A549 (cell line): ENCODE measurements at regions not wholly inside any gene's neighbourhood (a gene's known extent, or its start where the extent isn't known, plus 50 kb on each side); places are given as distances from the start of the nearest gene placed in this dataset.

Experiments used
- ATAC-seq, 2 experiments: fragments of 200-7000 bp in 1 of 2; fragments of >200 bp in 1 of 2; cut with Nextera tagmentation in 1 of 2; cut with Tn5 transposase in 1 of 2; 3 replicates each; pipeline versions ENCODE4 v1.8.0 to v1.9.1; 2018 to 2020; ENCODE audit warnings: mild to moderate bottlenecking in 1 of 2, moderate library complexity in 1 of 2
- CTCF ChIA-PET: fragments of 300-600 bp; sonication (Branson Sonifier 250); formaldehyde crosslinking; extraction: SDS; loops from one replicate; lab custom pipeline; 2021; ENCODE audit warnings: antibody characterized with exemption, inconsistent platforms; lab: Yijun Ruan, JAX
- POLR2A ChIA-PET: fragments of 350-600 bp; formaldehyde crosslinking; extraction: SDS; loops from one replicate; lab custom pipeline; 2021; ENCODE audit warnings: antibody characterized with exemption, inconsistent platforms; lab: Yijun Ruan, JAX
- DNase-seq, 2 experiments: peaks; one replicate each; pipeline versions ENCODE4 v3.0.0 to v3.0.0-alpha.2; 2011 to 2016; ENCODE audit warnings: low read depth in 1 of 2, low spot score in 1 of 2
- FAIRE-seq: peaks from 2 replicates; lab custom pipeline; 2011; peaks lifted over from hg19 to GRCh38; lab: Jason Lieb, UNC
- H3K27ac ChIP-seq, 2 experiments: fragments of >200 bp; sonication (Bioruptor Twin); formaldehyde crosslinking; 3 replicates each; pipeline ENCODE4 v1.5.1; 2016 to 2017
- H3K4me1 ChIP-seq: fragments of >200 bp; sonication (Bioruptor Twin); formaldehyde crosslinking; 3 replicates; pipeline ENCODE4 v1.6.1; 2016
- H3K4me2 ChIP-seq: fragments of >200 bp; sonication (Bioruptor Twin); formaldehyde crosslinking; 3 replicates; pipeline ENCODE4 v1.6.1; 2016
- H3K4me3 ChIP-seq: fragments of >200 bp; sonication (Bioruptor Twin); formaldehyde crosslinking; 3 replicates; pipeline ENCODE4 v1.5.1; 2016
- H3K9me3 ChIP-seq: fragments of >200 bp; sonication (Bioruptor Twin); formaldehyde crosslinking; 3 replicates; pipeline ENCODE4 v1.6.1; 2016
- CBX2 ChIP-seq: fragments of 200-600 bp; sonication (generic); IDR thresholded peaks from 2 replicates; pipeline ENCODE4 v1.6.1; 2016; ENCODE audit warnings: low read depth, mild to moderate bottlenecking, borderline replicate concordance
- CEBPB ChIP-seq, 2 experiments: fragments of >200 bp in 1 of 2; sonication (Bioruptor Twin) in 1 of 2; formaldehyde crosslinking in 1 of 2; IDR thresholded peaks; 2 replicates each; pipeline ENCODE4 v1.6.1; 2012 to 2016
- EP300 ChIP-seq, 2 experiments: fragments of >200 bp; sonication (Bioruptor Twin); formaldehyde crosslinking; IDR thresholded peaks; 2 replicates in 1 of 2; 3 replicates in 1 of 2; pipeline ENCODE4 v1.6.1; 2016 to 2017
- ESRRA ChIP-seq: fragments of 150-350 bp; IDR thresholded peaks from 2 replicates; pipeline ENCODE4 v1.6.1; 2014; ENCODE audit warnings: mild to moderate bottlenecking, low read length, borderline replicate concordance
- FOXS1 ChIP-seq: fragments of 250-450 bp; sonication (Bioruptor Pico); IDR thresholded peaks from 2 replicates; pipeline ENCODE4 v1.5.0; 2020; ENCODE audit warnings: mild to moderate bottlenecking, moderate library complexity
- GATA3 ChIP-seq: IDR thresholded peaks from 2 replicates; pipeline ENCODE4 v1.6.1; 2012; ENCODE audit warnings: borderline replicate concordance
- HEYL ChIP-seq: fragments of 250-450 bp; sonication (Bioruptor Pico); IDR thresholded peaks from 2 replicates; pipeline ENCODE4 v1.8.0; 2021; ENCODE audit warnings: mild to moderate bottlenecking, moderate library complexity
- HOXB5 ChIP-seq: fragments of 250-450 bp; sonication (Bioruptor Pico); IDR thresholded peaks from 2 replicates; pipeline ENCODE4 v1.5.0; 2020; ENCODE audit warnings: mild to moderate bottlenecking, moderate library complexity
- JUN ChIP-seq, 2 experiments: fragments of >200 bp; sonication (Bioruptor Twin); formaldehyde crosslinking; IDR thresholded peaks; 2 replicates in 1 of 2; 3 replicates in 1 of 2; pipeline ENCODE4 v1.6.1; 2016 to 2017
- POLR2A ChIP-seq: IDR thresholded peaks from 2 replicates; pipeline ENCODE4 v1.6.1; 2012; ENCODE audit warnings: mild to moderate bottlenecking, low read length
- POLR2AphosphoS2 ChIP-seq: conservative IDR thresholded peaks from 2 replicates; pipeline ENCODE4 v1.6.1; 2012; ENCODE audit warnings: low read length, improper control_type of control experiment, inconsistent platforms
- RARB ChIP-seq: fragments of 250-450 bp; sonication (Bioruptor Pico); IDR thresholded peaks from 2 replicates; pipeline ENCODE4 v1.8.0; 2021; ENCODE audit warnings: mild to moderate bottlenecking, moderate library complexity
- RNF2 ChIP-seq: fragments of 200-600 bp; sonication (generic); IDR thresholded peaks from 2 replicates; pipeline ENCODE4 v1.6.1; 2016; ENCODE audit warnings: low read depth, mild to moderate bottlenecking, antibody characterized with exemption, moderate library complexity, borderline replicate concordance
- SREBF2 ChIP-seq: fragments of 450-650 bp; IDR thresholded peaks from 2 replicates; pipeline ENCODE4 v1.6.1; 2014; ENCODE audit warnings: mild to moderate bottlenecking, moderate library complexity
- TP53 ChIP-seq: fragments of 250-450 bp; sonication (Bioruptor Pico); IDR thresholded peaks from 2 replicates; pipeline ENCODE4 v1.5.0; 2021; ENCODE audit warnings: mild to moderate bottlenecking, moderate library complexity
- ZNF302 ChIP-seq: fragments of 250-450 bp; sonication (Bioruptor Pico); IDR thresholded peaks from 2 replicates; pipeline ENCODE4 v1.9.0; 2021; ENCODE audit warnings: inconsistent platforms, mild to moderate bottlenecking, moderate library complexity
- WGBS: methylation state at CpG from one replicate; pipeline ENCODE4 v1.1.6; 2017; ENCODE audit errors: missing lambda C conversion rate; 5-methylcytosine and 5-hydroxymethylcytosine counted together
- TF ChIP-seq, protein P1 (sequence below): IDR thresholded peaks from 2 replicates; pipeline ENCODE4 v1.6.1; 2012
- TF ChIP-seq, protein P2 (sequence below): fragments of 450-650 bp; IDR thresholded peaks from 2 replicates; pipeline ENCODE4 v1.6.1; 2014; ENCODE audit warnings: antibody characterized with exemption
- TF ChIP-seq, protein P3 (sequence below): fragments of >200 bp; sonication (Bioruptor Twin); formaldehyde crosslinking; IDR thresholded peaks from 3 replicates; pipeline ENCODE4 v1.6.1; 2016
- TF ChIP-seq, protein P4 (sequence below): fragments of 250-450 bp; sonication (Bioruptor Pico); IDR thresholded peaks from 2 replicates; pipeline ENCODE4 v1.5.0; 2021; ENCODE audit warnings: mild to moderate bottlenecking, moderate library complexity, borderline replicate concordance
- TF ChIP-seq, protein P5 (sequence below): IDR thresholded peaks from 2 replicates; pipeline ENCODE4 v1.6.1; 2012; ENCODE audit warnings: low read depth, borderline replicate concordance

DNA sequence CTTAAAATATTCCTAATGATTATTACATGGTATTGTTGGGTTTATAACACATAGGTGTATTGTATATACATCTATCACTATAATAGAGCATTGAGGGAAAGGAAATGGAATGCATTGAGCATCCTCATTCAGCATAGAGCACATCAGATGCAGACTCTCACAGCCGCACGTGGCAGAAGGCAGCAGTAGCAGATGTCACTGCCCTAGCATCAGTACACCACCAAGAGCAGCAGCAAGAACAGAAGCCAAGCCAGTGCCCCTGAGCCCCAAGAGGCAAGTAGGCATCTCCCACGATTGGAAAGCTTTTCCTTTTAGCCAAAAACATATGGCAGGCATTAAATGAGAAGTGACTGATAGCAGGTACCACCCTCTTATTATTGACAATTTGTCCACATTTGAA lies 510.0 kb downstream of the TNS3 start (continued):
- TF ChIP-seq POLR2AphosphoS2 (no peak), HOXB5 (no peak), JUN (IDR thresholded peaks at IDR 0.05) (no peak), CBX2 (no peak), ZNF302 (no peak)
- TF ChIP-seq, protein P1, sequence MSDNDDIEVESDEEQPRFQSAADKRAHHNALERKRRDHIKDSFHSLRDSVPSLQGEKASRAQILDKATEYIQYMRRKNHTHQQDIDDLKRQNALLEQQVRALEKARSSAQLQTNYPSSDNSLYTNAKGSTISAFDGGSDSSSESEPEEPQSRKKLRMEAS: no peak
- TF ChIP-seq, protein P2, sequence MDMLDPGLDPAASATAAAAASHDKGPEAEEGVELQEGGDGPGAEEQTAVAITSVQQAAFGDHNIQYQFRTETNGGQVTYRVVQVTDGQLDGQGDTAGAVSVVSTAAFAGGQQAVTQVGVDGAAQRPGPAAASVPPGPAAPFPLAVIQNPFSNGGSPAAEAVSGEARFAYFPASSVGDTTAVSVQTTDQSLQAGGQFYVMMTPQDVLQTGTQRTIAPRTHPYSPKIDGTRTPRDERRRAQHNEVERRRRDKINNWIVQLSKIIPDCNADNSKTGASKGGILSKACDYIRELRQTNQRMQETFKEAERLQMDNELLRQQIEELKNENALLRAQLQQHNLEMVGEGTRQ: no peak
- TF ChIP-seq, protein P3, sequence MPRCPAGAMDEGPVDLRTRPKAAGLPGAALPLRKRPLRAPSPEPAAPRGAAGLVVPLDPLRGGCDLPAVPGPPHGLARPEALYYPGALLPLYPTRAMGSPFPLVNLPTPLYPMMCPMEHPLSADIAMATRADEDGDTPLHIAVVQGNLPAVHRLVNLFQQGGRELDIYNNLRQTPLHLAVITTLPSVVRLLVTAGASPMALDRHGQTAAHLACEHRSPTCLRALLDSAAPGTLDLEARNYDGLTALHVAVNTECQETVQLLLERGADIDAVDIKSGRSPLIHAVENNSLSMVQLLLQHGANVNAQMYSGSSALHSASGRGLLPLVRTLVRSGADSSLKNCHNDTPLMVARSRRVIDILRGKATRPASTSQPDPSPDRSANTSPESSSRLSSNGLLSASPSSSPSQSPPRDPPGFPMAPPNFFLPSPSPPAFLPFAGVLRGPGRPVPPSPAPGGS: no peak
- TF ChIP-seq, all 56 proteins: peak for 0

DNA sequence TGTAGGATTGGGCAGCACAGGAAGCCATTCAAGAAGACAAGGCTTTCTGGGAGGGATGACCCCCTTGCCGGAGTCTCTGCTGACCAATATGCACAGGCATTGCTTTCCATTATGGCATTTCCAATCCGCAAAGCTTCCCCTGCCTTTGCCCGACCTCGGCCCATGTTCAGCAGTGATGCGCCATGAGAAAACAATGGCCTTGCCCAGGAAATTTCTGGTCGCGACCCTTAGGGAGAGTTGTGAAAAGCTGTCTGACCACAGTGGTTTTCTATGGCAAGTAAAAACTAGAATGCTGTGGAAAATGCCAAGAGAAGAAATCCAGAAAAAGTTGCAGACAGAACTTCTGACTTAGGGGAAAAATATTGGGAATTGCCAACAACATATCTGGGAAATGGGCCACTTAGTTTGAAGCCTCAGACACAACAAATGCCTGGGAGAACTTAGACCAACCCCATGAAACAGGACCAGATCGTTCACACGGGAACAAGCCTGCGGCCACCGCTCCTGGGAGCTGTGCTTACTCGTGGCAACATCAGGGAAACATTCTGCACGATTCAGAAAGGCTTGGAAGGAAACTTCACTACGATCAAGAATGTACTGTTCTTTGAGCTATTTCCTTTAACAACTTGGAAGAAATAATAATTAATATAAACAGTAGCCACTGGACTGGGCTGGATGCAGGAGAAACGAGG lies 512.4 kb downstream of the TNS3 start:
- Histone ChIP-seq H3K9me3 (no peaks in the 10 kb centered on the region), H3K4me1 (no peaks in the 10 kb centered on the region), H3K4me2 (no peak overlapping the region), H3K27ac (no peak overlapping the region), H3K4me3 (no peak overlapping the region)
- no peak for TF ChIP-seq RNF2
- no peak for TF ChIP-seq FOXS1 (CRISPR knock-in tag)
- TF ChIP-seq SREBF2: no peak
- TF ChIP-seq, protein P4, sequence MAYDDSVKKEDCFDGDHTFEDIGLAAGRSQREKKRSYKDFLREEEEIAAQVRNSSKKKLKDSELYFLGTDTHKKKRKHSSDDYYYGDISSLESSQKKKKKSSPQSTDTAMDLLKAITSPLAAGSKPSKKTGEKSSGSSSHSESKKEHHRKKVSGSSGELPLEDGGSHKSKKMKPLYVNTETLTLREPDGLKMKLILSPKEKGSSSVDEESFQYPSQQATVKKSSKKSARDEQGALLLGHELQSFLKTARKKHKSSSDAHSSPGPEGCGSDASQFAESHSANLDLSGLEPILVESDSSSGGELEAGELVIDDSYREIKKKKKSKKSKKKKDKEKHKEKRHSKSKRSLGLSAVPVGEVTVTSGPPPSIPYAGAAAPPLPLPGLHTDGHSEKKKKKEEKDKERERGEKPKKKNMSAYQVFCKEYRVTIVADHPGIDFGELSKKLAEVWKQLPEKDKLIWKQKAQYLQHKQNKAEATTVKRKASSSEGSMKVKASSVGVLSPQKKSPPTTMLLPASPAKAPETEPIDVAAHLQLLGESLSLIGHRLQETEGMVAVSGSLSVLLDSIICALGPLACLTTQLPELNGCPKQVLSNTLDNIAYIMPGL: no peak
- TF ChIP-seq HEYL (CRISPR knock-in tag): no peak
- TF ChIP-seq, protein P5, sequence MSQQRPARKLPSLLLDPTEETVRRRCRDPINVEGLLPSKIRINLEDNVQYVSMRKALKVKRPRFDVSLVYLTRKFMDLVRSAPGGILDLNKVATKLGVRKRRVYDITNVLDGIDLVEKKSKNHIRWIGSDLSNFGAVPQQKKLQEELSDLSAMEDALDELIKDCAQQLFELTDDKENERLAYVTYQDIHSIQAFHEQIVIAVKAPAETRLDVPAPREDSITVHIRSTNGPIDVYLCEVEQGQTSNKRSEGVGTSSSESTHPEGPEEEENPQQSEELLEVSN: no peak
- TF ChIP-seq EP300 (IDR thresholded peaks at IDR 0.05): no peak
- TF ChIP-seq RARB (CRISPR knock-in tag): no peak
- TF ChIP-seq TP53: no peak
- TF ChIP-seq CEBPB (IDR thresholded peaks at IDR 0.05): no peak
- TF ChIP-seq, protein P2: no peak
- no peak for TF ChIP-seq POLR2A
- TF ChIP-seq GATA3: no peak
- no peak for TF ChIP-seq ESRRA
- DNase-seq (no peak), ATAC-seq (no peak), FAIRE-seq (no peak)
- CTCF ChIA-PET: interaction anchor here (1.4 kb wide), 2 partner anchors 19 to 1147 kb away, joined by 3 to 5 read pairs; no protein-coding TSS in a partner anchor
- POLR2A ChIA-PET: no interaction called here
- 60% methylated on average over 15 of the region's 15 CpGs for WGBS
